Left ventricle myocardium inferior (tissue), 1 donor: ENCODE measurements at regions not wholly inside any gene's neighbourhood (a gene's known extent, or its start where the extent isn't known, plus 50 kb on each side); places are given as distances from the start of the nearest gene placed in this dataset.

Experiments
- DNase-seq: peaks from one replicate; pipeline ENCODE4 v3.0.0-alpha.2; 2020
- H3K27ac ChIP-seq: fragments of 200-600 bp; replicated peaks from 2 replicates; pipeline ENCODE4 v1.8.0; 2021
- H3K27me3 ChIP-seq: fragments of 200-600 bp; 2 replicates; pipeline ENCODE4 v1.8.0; 2021; ENCODE audit warnings: low read depth
- H3K36me3 ChIP-seq: fragments of 200-600 bp; 2 replicates; pipeline ENCODE4 v1.8.0; 2021
- H3K4me1 ChIP-seq: fragments of 200-600 bp; 2 replicates; pipeline ENCODE4 v1.8.0; 2021
- H3K4me3 ChIP-seq: fragments of 200-600 bp; 2 replicates; pipeline ENCODE4 v1.8.0; 2021; ENCODE audit warnings: mild to moderate bottlenecking, moderate library complexity
- H3K9me3 ChIP-seq: fragments of 200-600 bp; replicated peaks from 2 replicates; pipeline ENCODE4 v1.8.0; 2021
- CTCF ChIP-seq: fragments of 200-600 bp; IDR thresholded peaks from 2 replicates; pipeline ENCODE4 v1.8.0; 2021; ENCODE audit warnings: antibody characterized with exemption, mild to moderate bottlenecking, borderline replicate concordance
- intact Hi-C: fragments of 100-400 bp; cut with micrococcal nuclease; formaldehyde crosslinking; loops from one replicate; pipeline ENCODE4 v1.11.0; 2022
- donor health status: DM: no; HTN: yes; CAD: no; lungs with severe emphysema.

GRCh38 chr1:208644401-208645160, 400.4 kb upstream of the PLXNA2 start:
- peaks cover 3% of the 10 kb centered on the region for H3K9me3 ChIP-seq
- no peak overlapping the region for H3K4me3 ChIP-seq
- H3K4me1 ChIP-seq = no peaks in the 10 kb centered on the region
- no peak overlapping the region for H3K27ac ChIP-seq
- H3K36me3 ChIP-seq = no peaks in the 10 kb centered on the region
- intact Hi-C loops = no loop called here
- peaks cover 28% of the 10 kb centered on the region for H3K27me3 ChIP-seq
- TF ChIP-seq CTCF = no peak
- DNase-seq = no peak

- peaks cover 29% of the 10 kb centered on the region for H3K27me3 ChIP-seq
- H3K9me3 ChIP-seq = no peaks in the 10 kb centered on the region
- no peaks in the 10 kb centered on the region for H3K4me1 ChIP-seq
- no peaks in the 10 kb centered on the region for H3K36me3 ChIP-seq
- TF ChIP-seq CTCF = no peak
- intact Hi-C loops = no loop called here
- DNase-seq = no peak
- H3K4me3 ChIP-seq = no peak overlapping the region
- H3K27ac ChIP-seq = no peak overlapping the region
These were observed 402.2 kb upstream of the PLXNA2 start for GRCh38 chr1:208646431-208646830.

- H3K4me3 ChIP-seq = no peak overlapping the region
- H3K9me3 ChIP-seq = no peaks in the 10 kb centered on the region
- no peak overlapping the region for H3K27ac ChIP-seq
- no peak for DNase-seq
- no peaks in the 10 kb centered on the region for H3K36me3 ChIP-seq
- TF ChIP-seq CTCF = no peak
- H3K27me3 ChIP-seq = peaks cover 33% of the 10 kb centered on the region
- no peaks in the 10 kb centered on the region for H3K4me1 ChIP-seq
- intact Hi-C loops = no loop called here
These were observed 404.0 kb upstream of the PLXNA2 start for GRCh38 chr1:208648146-208648545.

- peak; percentile 96 for TF ChIP-seq CTCF
- peak; percentile 20 for DNase-seq
- Histone ChIP-seq H3K27ac (no peak overlapping the region), H3K36me3 (no peaks in the 10 kb centered on the region), H3K27me3 (peaks cover 38% of the 10 kb centered on the region), H3K4me1 (no peaks in the 10 kb centered on the region), H3K4me3 (no peak overlapping the region), H3K9me3 (no peaks in the 10 kb centered on the region)
- intact Hi-C loops = loop anchor here (10.0 kb wide), 1 partner anchor 542 kb away; no protein-coding TSS in a partner anchor
These were observed 408.3 kb upstream of the PLXNA2 start for GRCh38 chr1:208652296-208653160.

- Histone ChIP-seq H3K36me3 (no peaks in the 10 kb centered on the region), H3K9me3 (no peaks in the 10 kb centered on the region), H3K4me1 (no peaks in the 10 kb centered on the region), H3K4me3 (no peak overlapping the region), H3K27ac (no peak overlapping the region), H3K27me3 (peaks cover 33% of the 10 kb centered on the region)
- no peak for TF ChIP-seq CTCF
- no peak for DNase-seq
- intact Hi-C loops = loop anchor here (10.0 kb wide), 1 partner anchor 541 kb away; no protein-coding TSS in a partner anchor
These were observed 409.2 kb upstream of the PLXNA2 start for GRCh38 chr1:208653426-208653825.
